ENCODE measurements at regions not wholly inside any gene's neighbourhood (a gene's known extent, or its start where the extent isn't known, plus 50 kb on each side); places are given as distances from the start of the nearest gene placed in this dataset.

DNA sequence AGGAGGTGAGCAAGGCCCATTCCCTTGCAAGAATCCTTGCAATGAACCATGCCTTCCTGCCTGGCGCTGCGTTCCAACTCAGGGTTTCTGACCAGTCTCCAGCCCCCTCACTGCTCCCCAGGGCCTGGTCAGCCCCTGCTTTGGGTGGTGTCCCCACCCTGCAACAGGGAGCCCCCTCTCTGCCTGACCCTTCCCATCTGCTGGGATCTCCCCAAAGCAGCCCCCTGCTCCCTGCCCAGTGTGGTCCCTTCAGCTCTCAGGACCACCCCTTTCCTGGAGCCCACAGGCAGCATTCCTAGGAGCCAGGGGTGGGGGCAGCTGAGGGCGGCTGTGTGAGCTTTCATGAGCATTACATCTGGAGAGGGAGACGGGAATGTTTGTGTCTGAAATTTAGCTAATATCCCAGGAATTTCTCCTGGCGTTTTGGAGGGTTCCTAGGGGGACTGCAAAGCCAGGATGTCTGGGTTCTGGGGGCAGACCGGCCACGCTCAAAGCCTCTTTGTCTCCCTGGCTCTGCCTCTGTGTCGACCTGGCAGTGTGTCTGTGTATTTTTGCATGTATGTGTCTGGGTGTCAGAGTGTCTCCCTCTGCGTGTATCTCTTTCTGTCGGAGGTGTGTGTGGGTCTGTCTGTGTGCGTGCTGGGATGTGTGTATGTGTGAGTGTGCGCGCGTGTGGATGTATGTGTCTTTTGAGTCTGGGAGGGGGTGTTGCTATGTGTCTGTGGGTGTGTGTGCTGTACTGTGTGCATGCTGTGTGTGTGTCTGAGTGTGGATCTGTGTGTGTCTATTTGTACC is 300.5 kb upstream of the ZMIZ1 start:
- DNase-seq, result peak; percentile 65

GRCh38 chr10:78768876-78769275 is 299.9 kb upstream of the ZMIZ1 start:
- peak; percentile 46 for DNase-seq

DNA sequence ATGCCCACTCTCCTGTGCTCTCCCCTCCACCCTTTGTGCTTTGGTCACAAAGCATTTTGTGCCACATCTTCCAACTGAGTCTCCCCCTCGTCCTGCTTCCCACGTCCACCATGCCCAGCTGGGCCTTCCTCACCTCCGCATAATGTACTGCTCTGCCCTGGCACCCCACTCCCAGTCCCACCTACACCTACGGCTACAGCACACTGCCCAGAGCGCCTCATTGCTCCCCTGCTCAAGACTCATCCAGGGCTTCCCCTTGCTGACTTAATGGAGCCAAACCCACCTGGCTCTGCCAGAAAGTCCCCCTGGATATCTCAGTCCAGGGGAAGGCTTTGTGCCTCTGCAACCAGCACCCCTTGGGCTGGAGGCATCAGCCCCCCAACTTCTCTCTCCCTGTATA is 299.2 kb upstream of the ZMIZ1 start:
- peak; percentile 27 for DNase-seq

DNA sequence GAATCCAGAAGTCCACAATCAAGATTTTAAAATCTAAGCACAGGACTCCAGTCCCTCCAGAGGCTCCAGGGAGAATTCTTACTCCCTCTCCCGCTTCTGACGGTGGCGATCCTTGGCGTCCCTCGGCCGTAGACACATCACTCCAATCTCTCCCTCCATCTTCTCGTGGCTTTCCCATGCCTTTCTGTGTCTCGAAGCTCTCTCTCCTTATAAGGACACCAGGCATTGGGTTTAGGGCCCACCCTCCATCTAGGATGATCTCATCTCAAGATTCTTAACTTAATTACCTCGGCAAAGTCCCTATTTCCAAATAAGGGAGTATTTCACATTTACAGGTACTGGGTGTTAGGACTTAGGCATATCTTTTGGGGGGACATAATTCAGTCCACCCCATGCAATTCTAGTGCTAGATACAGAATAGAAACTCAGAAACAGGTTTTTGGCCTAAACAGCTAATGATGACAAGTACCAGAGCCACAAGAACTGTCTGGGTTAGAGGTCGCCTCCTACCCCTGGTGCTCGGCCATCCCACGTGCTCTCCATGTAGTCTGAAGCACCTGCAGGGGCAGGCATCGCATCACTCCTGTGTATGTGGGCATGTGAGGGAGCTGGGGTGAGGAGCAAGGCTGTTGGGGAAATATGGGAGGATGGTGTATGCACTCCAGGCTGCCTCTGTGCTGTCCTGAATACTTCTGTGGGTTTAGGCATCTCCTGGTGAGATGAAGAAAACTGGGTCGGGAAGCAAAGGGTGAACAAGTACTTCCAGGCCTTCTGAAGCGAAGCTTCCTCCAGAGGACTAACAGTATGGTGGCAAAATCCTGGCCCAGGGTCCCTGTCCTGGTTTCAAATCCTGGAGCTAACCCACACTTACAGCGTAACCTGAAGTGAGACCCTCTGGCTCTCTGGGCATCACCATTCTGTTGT is 298.3 kb upstream of the ZMIZ1 start:
- peak; percentile 36 for DNase-seq

- DNase-seq, result no peak
Observed at GRCh38 chr10:78771260-78771659, 297.5 kb upstream of the ZMIZ1 start.

DNA sequence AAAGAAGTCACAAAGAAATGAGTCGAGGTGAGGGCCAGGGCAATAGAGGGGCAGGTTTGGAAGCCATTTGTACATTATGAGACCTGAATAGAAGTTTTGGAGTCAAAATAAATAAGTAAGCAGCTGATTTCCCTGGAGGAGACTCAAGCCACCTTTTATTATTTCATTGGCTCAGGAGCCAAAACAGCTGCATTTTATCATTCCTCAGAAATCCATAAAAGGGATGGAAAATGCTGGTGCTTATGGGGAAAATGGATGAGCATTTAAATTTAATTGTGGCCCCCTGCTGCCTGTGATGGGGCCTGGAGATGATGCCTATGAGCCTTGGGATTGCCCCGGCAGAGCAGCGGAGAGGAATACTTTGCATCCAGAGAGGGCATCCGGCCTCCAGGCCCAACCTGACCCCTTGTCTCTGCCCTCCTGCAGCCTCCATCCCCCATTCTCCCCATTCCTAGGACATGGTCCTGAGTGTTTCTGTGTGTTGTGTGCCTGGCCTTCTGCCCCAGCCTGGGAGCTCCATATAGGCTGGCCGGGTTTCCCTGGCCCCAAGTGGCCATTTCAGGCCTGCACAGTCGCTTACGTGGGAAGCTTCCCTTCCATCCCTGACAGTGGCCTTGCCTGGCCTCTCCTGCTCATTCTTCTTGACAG is 296.8 kb upstream of the ZMIZ1 start:
- peak; percentile 57 for DNase-seq

GRCh38 chr10:78772486-78772885 is 296.3 kb upstream of the ZMIZ1 start:
- peak; percentile 18 for DNase-seq

DNA sequence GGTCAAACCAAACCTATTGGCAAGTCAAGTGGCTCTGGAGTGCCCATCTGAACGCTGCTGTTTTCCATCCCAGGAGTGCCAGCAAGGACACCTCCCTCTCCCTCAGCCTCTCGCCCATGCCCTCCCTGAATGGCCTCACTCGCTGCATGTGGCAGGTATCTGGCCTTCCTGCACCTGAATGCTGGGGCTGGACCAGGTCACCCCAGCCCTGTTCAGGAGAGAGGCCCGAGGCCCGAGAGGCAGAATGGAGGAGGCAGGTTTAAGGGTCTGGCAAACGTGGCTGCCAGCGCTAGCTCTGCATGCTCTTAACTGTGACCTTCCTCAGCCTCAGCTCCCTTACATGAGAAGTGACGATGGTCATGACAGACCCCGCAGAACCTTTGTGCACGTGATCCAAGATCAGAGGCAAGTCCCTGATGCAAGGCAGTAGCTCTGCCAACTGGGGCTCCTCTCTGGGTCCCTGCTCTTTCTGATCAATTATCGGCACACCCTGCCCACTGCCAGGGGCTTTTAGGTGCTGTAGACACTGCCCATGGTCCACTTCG is 295.7 kb upstream of the ZMIZ1 start:
- peak; percentile 17 for DNase-seq

DNA sequence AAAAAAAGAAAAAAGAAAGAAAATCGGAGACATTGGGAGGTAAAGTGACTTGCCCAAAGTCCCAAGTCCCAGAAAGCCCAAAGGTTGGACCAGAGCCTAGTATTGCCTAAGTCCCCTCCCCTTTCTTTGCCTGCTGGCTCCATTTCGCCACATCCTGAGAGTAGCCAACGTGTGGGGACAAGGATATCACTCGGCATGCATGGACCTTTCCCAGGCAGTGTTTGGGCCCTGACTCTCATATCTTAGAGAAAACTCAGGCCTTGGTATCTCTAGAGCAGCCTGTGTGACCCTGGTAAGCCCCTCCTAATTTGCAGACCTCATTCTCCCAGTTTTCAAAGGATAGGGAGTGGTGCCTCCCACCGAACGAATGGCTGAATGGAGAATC is 294.2 kb upstream of the ZMIZ1 start:
- no peak for DNase-seq

GRCh38 chr10:78774999-78775711 is 293.6 kb upstream of the ZMIZ1 start:
- DNase-seq, result no peak

- DNase-seq, result peak; percentile 37
Observed at GRCh38 chr10:78775891-78776290, 292.9 kb upstream of the ZMIZ1 start.

DNA sequence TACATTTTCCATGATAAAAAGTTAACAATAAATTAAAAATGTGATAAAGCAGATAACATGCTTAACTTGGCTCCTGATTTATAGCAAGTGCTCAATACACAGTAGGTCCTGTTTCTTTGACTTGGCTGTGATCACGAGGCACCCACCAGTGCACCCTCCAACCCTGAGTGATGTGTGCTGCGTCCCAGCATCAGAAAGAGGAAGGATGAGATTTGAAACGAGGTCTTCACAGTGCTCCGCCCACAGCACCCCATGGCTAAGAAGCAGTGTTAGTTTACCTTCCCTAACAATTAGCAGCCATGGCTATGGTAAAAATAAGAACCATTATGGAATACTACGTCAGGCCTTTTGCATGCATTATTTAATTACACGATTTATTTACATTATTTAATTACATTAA is 292.0 kb upstream of the ZMIZ1 start:
- no peak for DNase-seq

GRCh38 chr10:78777466-78777865 is 291.3 kb upstream of the ZMIZ1 start:
- peak; percentile 78 for DNase-seq

- DNase-seq, result no peak
Observed at GRCh38 chr10:78777867-78778266, 290.9 kb upstream of the ZMIZ1 start.

- no peak for DNase-seq
Observed at GRCh38 chr10:78778444-78779338, 290.1 kb upstream of the ZMIZ1 start.

DNA sequence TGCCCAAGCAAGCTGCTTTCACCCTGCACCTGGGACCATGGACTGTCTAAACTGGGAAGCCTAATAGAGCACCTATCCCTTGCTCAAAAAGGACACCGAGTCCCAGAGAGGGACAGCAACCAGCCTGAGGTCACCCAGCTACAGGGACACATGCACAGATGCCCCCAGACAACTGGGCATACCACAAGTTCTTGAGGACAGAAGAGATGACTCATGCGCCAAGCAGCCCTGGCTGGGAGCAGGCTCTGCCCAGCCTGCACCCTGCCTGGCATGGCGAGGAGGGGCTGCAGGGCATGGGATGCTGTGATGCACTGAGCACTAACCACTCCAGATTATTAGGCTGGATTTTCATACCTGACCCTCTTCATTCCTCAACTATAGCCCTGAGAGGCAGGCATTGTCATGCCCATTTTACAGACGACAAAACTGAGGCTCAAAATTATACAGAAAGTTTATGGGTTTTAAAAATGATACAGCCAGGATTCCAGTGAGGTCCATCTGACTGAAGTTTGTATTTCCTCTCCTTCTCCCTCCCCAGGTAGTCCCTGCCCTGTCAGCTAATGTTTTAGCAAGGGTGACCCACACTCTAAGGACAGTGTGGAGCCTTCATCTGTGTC is 289.3 kb upstream of the ZMIZ1 start:
- DNase-seq, result no peak

- no peak for DNase-seq
Observed at GRCh38 chr10:78780551-78780961, 288.2 kb upstream of the ZMIZ1 start.

DNA sequence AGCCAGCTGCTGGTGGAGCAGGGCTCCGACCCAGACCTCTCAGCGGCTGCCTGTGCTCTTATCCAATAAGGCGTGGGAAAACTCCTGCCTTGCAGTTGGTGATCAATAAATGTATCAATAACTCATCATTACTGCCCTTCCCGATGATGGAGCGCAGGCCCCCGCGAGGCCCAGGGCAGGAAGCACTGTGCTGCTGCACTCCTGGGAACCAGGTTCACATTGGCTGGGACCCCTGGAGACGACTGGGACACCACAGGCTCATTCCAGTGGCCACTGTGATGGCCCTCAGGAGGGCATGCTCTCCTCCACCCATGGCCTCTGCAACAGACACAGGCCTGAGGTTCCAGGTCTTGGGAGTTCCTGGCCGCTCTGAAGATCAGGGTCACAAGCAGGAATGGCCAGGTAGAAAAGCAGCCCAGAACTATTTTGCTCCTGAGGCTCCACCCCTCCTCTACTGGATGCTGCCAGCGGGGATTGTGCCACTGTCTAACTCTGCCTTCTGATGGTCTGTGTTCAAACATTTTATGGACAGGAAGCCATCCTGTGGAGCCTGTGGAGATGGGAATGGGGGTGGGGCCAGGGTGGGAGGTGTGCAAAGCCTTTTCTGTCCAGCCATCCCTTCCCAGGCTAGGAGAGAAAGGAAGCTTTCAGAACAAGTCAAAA is 287.4 kb upstream of the ZMIZ1 start:
- no peak for DNase-seq

- no peak for DNase-seq
Observed at GRCh38 chr10:78781991-78782390, 286.8 kb upstream of the ZMIZ1 start.

DNA sequence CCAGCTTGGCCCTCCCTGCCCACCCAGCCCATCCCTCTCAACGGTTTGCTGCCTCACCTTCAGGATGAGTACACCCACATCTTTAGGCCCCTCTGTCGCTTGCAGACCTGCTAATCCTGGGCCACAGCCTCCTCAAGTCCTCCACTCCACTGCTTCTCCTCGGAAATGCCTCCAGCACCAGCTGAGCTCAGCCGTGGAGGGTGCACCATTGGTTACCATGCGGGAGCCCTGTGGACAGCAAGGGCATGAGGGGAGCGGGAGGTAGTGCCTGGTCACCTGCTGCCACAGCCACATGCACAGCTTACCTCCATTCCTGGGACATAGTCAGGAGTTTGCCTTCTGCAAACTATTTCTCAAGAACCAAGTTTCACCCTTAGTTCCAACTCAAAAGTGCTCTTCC is 286.3 kb upstream of the ZMIZ1 start:
- DNase-seq, result no peak
